GM21619 (cell line): ENCODE measurements at regions not wholly inside any gene's neighbourhood (a gene's known extent, or its start where the extent isn't known, plus 50 kb on each side); places are given as distances from the start of the nearest gene placed in this dataset.
"Not testable (repeated sequence)": the region's sequence is repeated elsewhere in the genome, so short reads cannot be mapped to it uniquely, and the experiment has no call there.

Experiments
- ATAC-seq: cut with Tn5 transposase; IDR thresholded peaks from one replicate; pipeline ENCODE4 v1.9.1; 2021; ENCODE audit not compliant: unreplicated experiment

GRCh38 chr5:145585443-145586148 is 249.5 kb downstream of the PRELID2 start:
- ATAC-seq, result no peak

DNA sequence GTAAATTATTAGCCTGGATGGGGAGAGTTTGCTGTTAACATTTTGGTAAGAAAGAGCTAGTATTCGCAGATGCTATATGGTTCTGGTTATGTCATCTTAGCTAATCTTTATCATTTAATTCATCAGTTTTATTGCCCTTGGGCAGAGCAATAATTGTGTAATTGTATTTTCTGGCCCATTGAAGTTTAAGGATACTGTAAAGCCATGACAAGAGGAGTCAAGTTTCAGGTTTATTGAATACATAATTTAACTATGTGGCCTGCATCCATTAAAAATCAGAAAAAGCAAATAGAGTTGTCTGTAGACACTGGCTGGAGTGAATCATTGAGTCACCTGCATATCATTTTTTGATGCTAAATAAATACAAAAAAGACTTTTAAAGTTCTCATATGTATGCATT is 255.8 kb downstream of the PRELID2 start:
- ATAC-seq, result no peak

GRCh38 chr5:145574889-145575573 is 260.1 kb downstream of the PRELID2 start:
- no peak for ATAC-seq

DNA sequence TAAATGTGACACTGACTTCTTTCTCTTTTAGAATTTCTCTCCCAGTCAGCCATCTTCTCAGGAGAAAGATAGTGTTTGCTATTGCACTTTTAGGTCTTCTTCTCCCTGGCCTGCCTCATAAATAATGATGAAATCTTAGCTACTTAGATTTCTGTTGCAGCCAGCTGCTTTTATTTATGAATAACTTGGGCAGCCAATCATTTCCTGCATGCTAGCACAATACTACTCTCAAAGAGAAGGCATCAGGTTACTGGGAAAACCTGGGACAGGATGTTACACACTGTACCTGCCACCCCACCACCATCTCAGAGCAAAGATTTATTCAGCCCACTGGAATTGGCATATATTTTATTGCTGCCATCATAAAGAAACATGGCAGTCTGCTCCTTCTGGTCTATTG is 266.6 kb downstream of the PRELID2 start:
- no peak for ATAC-seq

- ATAC-seq, result no peak
Measured at GRCh38 chr5:145562931-145563330, 272.2 kb downstream of the PRELID2 start.

GRCh38 chr5:145558288-145558687 is 276.9 kb downstream of the PRELID2 start:
- no peak for ATAC-seq

DNA sequence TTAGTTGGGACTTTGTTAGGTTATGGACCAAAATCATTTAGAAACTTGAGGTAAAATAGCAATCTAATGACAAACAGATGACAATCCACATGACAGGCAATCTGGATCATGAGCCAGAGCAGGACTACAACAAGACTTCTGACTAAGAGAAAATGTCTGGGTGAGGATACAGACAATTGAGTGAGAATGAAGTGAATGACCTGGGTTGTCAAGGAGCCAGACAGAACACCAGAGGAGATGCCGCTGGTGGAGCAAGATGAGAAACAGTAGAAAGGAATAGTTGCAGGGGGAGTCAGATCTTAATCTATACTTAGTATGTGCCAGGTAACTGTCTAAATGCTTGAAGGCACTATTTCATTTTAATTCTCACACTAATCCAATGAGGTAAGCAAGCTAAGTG is 277.8 kb downstream of the PRELID2 start:
- ATAC-seq, result no peak

DNA sequence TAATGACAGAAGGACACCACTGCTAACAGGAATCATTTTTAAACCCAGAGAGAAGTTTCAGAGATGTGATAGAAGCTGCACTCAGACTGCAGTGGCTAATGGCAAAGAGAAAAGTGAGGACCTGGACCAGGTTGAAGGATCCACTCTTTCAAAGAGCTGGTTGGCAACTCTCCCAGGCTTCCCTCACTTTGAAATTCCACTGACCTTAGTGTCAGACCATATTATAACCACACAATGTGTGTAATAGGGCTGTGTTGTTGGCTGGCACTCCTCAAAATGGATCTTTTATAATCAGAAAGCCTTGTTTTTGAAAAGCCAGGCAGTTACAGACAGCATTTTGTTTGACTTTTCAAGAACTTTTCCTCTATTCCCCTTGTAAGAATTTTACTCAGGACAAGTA is 280.7 kb downstream of the PRELID2 start:
- ATAC-seq, result no peak

GRCh38 chr5:145553177-145553576 is 282.0 kb downstream of the PRELID2 start:
- no peak for ATAC-seq

DNA sequence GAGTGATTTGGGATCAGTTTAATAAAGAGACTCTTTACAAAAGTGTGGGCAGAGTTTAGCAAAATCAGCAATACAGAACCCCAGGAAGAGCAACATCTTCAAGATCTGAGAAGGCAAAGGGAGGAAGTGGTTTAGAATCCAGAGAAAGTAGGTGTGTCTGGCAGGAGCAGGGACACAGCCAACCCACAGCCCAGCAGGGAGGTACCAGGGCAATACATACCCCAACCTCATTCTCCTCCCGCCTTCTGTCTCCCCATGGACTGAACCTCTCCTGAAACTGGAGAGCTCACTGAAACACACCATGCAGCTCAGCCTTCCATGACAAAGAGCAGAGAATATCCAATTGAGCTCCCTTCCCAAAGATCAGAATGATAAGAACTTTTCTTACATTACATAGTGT is 283.4 kb downstream of the PRELID2 start:
- ATAC-seq, result no peak

DNA sequence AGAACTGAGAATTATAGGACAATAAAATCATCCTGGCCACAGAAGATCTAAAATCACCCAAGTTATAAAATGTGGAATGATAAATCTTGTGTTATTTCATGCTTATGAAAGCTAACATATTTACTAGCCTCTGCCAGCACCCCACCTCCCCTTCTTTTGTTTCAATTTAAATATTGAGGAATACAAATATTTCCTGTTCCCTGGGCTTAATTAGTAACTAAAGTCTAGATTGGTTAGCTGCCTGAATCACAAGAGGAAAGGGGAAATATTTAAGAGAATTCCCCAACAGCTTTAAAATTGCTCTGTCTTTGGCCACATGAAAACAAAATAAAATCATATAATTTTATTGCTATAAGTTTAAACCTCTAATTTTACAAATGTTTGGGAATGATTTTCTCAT is 287.0 kb downstream of the PRELID2 start:
- no peak for ATAC-seq

DNA sequence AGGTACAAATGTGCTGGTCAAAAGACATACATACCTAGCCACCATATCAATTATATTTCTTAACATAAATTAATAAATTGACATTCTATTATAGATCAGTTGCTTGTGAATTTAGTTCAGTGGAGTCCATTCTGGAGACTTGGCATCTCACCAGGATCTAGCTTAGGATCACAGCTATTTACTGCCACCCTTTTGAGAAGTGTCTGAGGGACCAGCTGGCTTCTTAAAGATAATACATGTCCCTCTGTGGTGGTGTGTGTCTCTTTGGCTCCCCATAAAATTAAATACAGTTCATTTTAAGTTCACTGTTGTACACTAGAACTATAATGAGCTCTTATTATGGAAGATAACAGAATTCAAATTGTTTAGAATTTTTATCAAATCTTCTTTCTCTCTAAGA is 290.7 kb downstream of the PRELID2 start:
- ATAC-seq, result no peak

DNA sequence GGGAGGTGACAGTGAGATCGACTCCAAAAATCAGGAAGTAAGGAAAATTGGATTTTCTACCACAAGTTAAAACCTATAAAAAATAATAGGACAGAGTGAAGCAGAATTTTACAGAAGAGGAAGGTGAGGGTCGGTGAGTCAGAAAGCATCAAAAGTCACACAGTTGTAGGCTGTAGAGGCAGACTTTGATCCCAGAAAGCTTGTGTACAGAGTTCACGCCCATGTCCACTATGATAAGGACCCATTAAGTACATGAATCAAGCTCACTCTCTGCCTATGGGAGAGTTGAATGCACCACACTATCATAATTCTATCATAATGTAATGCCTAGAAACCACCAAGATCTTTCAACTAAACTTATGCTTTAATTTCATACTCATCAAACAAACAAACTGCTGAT is 291.2 kb downstream of the PRELID2 start:
- ATAC-seq, result no peak

DNA sequence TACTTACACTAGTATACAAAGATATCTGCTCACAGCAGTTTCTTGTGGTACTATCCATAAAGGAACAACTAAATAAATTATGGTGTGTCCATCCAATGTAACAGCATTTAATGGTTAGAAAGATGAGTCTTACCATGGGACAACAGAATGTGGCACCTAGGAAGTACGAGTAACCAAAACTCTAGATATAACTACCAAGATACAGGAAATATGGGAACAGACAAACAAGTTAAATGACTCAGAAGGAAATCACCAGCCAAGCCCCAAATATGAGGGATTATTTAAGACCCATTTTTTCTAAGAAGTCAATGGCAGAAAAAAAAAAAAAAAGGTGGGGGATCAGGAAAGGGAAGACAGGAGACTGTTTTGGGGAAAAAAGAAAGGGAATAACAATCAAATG is 294.8 kb downstream of the PRELID2 start:
- ATAC-seq, result no peak

DNA sequence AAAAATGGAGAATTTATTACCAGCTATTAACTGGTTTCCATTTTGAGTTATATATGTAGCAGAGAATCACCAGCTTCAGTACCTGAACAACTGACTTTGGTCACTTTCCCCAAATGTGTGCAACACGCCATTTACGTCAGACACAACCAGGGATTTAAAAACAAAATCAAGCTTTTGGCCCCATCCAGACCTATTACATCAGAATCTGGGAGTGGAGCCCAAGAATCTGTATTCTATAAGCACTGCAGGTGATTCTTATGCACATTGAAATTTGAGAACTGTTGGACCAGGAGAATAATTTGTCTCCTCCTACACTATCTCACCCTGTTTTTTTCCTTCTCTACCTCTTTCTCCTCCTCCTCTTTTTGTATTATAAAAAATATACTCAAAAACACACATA is 295.9 kb downstream of the PRELID2 start:
- ATAC-seq, result no peak

DNA sequence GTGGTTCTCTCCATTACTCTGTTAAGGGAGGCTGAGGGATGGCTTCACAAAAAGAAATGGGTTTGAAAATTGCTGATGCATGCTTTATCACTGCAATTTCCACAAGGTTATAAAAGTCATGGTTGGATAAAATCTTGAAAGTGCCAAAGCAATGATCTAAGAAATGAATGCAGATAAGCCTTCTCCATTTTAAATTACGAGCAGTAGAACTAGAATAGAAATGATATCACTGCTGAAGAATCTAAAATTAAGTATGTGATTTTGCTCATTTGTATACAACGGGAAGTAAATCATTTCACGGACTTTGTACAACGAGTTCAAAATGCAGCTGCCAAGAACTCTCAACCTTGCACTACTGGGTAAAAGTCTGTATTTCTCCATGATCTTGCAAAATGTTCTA is 299.0 kb downstream of the PRELID2 start:
- ATAC-seq, result no peak

DNA sequence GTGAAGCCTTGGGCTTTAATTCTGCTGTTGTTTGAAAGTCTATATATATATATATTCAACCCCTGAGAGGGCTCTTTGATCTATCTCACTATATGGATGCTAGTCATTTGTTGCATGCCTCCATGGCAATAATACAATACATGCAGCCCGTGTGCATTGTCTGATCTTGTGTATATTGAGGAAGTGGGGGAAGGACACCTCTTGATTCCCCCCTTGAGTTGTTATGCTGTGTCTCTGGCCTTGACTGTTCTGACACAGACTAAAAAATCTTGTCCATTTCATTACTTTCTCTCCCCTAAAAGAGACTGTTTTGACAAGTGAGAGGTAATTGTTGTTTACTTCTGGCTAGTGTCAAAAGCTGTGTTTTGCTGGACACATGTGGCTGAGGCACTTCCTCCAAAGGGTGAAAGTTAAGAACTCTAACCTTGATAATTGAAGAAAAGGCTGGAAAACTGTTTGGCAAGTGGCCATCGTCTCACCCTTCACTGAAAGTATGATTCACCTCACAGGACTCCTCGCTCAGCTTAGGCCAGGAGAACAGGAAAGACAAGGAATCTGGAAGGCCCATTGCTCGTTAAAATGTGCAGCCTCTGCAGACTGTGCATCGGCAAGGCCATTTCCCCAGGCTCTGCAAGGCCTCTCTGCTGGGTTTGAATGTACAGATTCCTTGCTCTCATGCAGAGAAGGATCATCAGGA is 304.0 kb downstream of the PRELID2 start:
- no peak for ATAC-seq

DNA sequence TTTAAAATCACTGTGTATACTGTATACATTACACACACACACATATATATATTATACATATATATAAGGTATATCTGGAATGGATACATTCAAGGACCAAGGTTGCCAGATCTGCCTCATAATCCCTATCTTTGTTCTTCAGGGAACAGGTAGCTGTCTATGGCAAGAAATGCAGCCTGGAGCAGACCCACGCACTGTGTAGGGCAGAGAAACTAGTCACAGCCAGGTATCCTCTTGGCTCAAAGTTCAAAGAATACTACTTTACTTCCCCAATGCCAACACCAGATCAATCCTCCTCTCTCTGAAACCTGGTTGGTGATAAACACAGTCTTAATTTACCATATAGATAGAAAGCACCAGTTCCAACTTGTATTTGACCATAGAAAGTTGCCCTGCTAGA is 313.6 kb downstream of the PRELID2 start:
- ATAC-seq, result no peak

GRCh38 chr5:145521066-145521465 is 314.1 kb downstream of the PRELID2 start:
- ATAC-seq, result no peak

- no peak for ATAC-seq
Measured at GRCh38 chr5:145520335-145520734, 314.8 kb downstream of the PRELID2 start.

DNA sequence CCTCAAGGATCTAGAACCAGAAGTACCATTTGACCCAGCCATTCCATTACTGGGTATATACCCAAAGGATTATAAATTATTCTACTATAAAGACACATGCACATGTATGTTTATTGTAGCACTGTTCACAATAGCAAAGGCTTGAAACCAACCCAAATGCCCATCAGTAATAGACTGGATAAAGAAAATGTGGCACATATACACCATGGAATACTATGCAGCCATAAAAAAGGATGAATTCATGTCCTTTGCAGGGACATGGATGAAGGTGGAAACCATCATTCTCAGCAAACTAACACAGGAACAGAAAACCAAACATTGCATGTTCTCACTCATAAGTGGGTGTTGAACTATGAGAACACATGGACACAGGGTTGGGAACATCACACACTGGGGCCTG is 317.6 kb downstream of the PRELID2 start:
- not testable (repeated sequence) for ATAC-seq

DNA sequence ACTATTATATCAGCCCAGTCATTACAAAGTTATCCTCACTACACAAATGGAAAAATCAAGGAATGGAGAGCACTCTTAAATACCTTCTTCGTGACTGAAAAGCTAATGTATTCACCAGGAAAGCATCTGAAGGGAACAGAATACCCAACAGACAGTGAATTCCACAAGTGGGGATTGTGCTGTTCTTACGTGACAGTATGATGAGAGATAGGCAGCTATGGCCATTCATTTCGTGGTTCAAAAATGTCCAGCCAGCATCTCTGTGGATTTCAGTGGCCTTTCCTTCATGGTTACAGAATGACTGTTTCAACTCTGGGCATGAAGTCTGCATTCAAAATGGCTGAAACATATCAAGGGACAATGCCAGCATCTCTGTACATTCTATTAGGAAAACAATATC is 323.8 kb downstream of the PRELID2 start:
- no peak for ATAC-seq
